ENCODE measurements at regions not wholly inside any gene's neighbourhood (a gene's known extent, or its start where the extent isn't known, plus 50 kb on each side); places are given as distances from the start of the nearest gene placed in this dataset.

GRCh38 chr6:51289041-51289440 is 470.4 kb downstream of the TFAP2B start:
- intact Hi-C loops (cut with DNase I, micrococcal nuclease): no loop called here
- Histone ChIP-seq H3K36me3 (ENCODE audit: insufficient read depth, low read length) (no peaks in the 10 kb centered on the region), H3K4me1 (ENCODE audit: insufficient read depth, low read length) (no peaks in the 10 kb centered on the region), H3K9me3 (ENCODE audit: control insufficient read depth in 1 of 2, insufficient read depth in 1 of 2, low read length in 2 of 2) (peaks cover 0 to 4% of the 10 kb centered on the region in 2 experiments), H3K4me3 (ENCODE audit: low read length) (no peak overlapping the region), H3K27me3 (ENCODE audit: control insufficient read depth in 1 of 2, insufficient read depth in 2 of 2, low read length in 2 of 2) (no peaks in the 10 kb centered on the region), H3K27ac (ENCODE audit: low read depth in 1 of 2, low read length in 2 of 2) (no peak overlapping the region)
- DNase-seq: no peak
- no peak overlapping the region for H3K27ac Mint-ChIP-seq
- CTCF ChIA-PET: no interaction called here
- H3K4me1 Mint-ChIP-seq (ENCODE audit: low read depth): no peaks in the 10 kb centered on the region
- no peaks in the 10 kb centered on the region for H3K27me3 Mint-ChIP-seq
- H3K9me3 Mint-ChIP-seq: no peaks in the 10 kb centered on the region
- no peak for TF ChIP-seq CTCF (IDR thresholded peaks at IDR 0.05)
- no peak for ATAC-seq (ENCODE audit: poor library complexity)
- no peaks in the 10 kb centered on the region for H3K36me3 Mint-ChIP-seq (ENCODE audit: low read depth)
- POLR2A ChIA-PET: no interaction called here
- H3K4me3 Mint-ChIP-seq: no peak overlapping the region

- Mint-ChIP-seq H3K27me3 (no peaks in the 10 kb centered on the region), H3K4me1 (ENCODE audit: low read depth) (no peaks in the 10 kb centered on the region), H3K27ac (no peak overlapping the region), H3K4me3 (no peak overlapping the region), H3K36me3 (ENCODE audit: low read depth) (no peaks in the 10 kb centered on the region), H3K9me3 (no peaks in the 10 kb centered on the region)
- ATAC-seq (ENCODE audit: poor library complexity) (no peak), DNase-seq (no peak)
- intact Hi-C loops (cut with DNase I, micrococcal nuclease): no loop called here
- ChIA-PET POLR2A (no interaction called here), CTCF (no interaction called here)
- peaks cover 0 to 4% of the 10 kb centered on the region in 2 experiments for H3K9me3 ChIP-seq (ENCODE audit: control insufficient read depth in 1 of 2, insufficient read depth in 1 of 2, low read length in 2 of 2)
- TF ChIP-seq CTCF (IDR thresholded peaks at IDR 0.05): no peak
- no peaks in the 10 kb centered on the region for H3K36me3 ChIP-seq (ENCODE audit: insufficient read depth, low read length)
- no peaks in the 10 kb centered on the region for H3K4me1 ChIP-seq (ENCODE audit: insufficient read depth, low read length)
- H3K4me3 ChIP-seq (ENCODE audit: low read length): no peak overlapping the region
- no peaks in the 10 kb centered on the region for H3K27me3 ChIP-seq (ENCODE audit: control insufficient read depth in 1 of 2, insufficient read depth in 2 of 2, low read length in 2 of 2)
- H3K27ac ChIP-seq (ENCODE audit: low read depth in 1 of 2, low read length in 2 of 2): no peak overlapping the region
These were observed 474.0 kb downstream of the TFAP2B start for GRCh38 chr6:51292659-51293058.

GRCh38 chr6:51299621-51300380 is 481.1 kb downstream of the TFAP2B start:
- Histone ChIP-seq H3K27ac (ENCODE audit: low read depth in 1 of 2, low read length in 2 of 2) (no peak overlapping the region), H3K4me1 (ENCODE audit: insufficient read depth, low read length) (no peaks in the 10 kb centered on the region), H3K9me3 (ENCODE audit: control insufficient read depth in 1 of 2, insufficient read depth in 1 of 2, low read length in 2 of 2) (peaks cover 0 to 3% of the 10 kb centered on the region in 2 experiments), H3K4me3 (ENCODE audit: low read length) (no peak overlapping the region), H3K36me3 (ENCODE audit: insufficient read depth, low read length) (no peaks in the 10 kb centered on the region), H3K27me3 (ENCODE audit: control insufficient read depth in 1 of 2, insufficient read depth in 2 of 2, low read length in 2 of 2) (no peaks in the 10 kb centered on the region)
- H3K36me3 Mint-ChIP-seq (ENCODE audit: low read depth): no peaks in the 10 kb centered on the region
- CTCF ChIA-PET: no interaction called here
- no peaks in the 10 kb centered on the region for H3K9me3 Mint-ChIP-seq
- no peak for ATAC-seq (ENCODE audit: poor library complexity)
- DNase-seq: no peak
- no peak overlapping the region for H3K27ac Mint-ChIP-seq
- POLR2A ChIA-PET: no interaction called here
- H3K4me1 Mint-ChIP-seq (ENCODE audit: low read depth): no peaks in the 10 kb centered on the region
- no peak overlapping the region for H3K4me3 Mint-ChIP-seq
- H3K27me3 Mint-ChIP-seq: no peaks in the 10 kb centered on the region
- intact Hi-C loops (cut with DNase I, micrococcal nuclease): no loop called here
- no peak for TF ChIP-seq CTCF (IDR thresholded peaks at IDR 0.05)

Data from CD4-positive, alpha-beta T cell (primary cell).